Osteocyte (in vitro differentiated cells): ENCODE measurements at regions not wholly inside any gene's neighbourhood (a gene's known extent, or its start where the extent isn't known, plus 50 kb on each side); places are given as distances from the start of the nearest gene placed in this dataset.

ENCODE experiments used
- DNase-seq: peaks from one replicate; pipeline ENCODE4 v3.0.0; 2021; ENCODE audit warnings: mixed read lengths; ENCODE audit not compliant: unreplicated experiment; ENCODE audit errors: extremely low spot score
- H3K27ac Mint-ChIP-seq: one replicate; pipeline ENCODE4 v1.8.0; 2021; ENCODE audit warnings: mild to moderate bottlenecking, mixed read lengths; ENCODE audit not compliant: unreplicated experiment
- H3K27me3 Mint-ChIP-seq: one replicate; pipeline ENCODE4 v1.8.0; 2021; ENCODE audit warnings: mixed read lengths; ENCODE audit not compliant: unreplicated experiment
- H3K36me3 Mint-ChIP-seq: one replicate; pipeline ENCODE4 v1.8.0; 2021; ENCODE audit warnings: mixed read lengths; ENCODE audit not compliant: unreplicated experiment
- H3K4me1 Mint-ChIP-seq: one replicate; pipeline ENCODE4 v1.8.0; 2021; ENCODE audit warnings: mixed read lengths; ENCODE audit not compliant: unreplicated experiment
- H3K4me3 Mint-ChIP-seq: one replicate; pipeline ENCODE4 v1.8.0; 2021; ENCODE audit warnings: mild to moderate bottlenecking, moderate library complexity, mixed read lengths; ENCODE audit not compliant: unreplicated experiment
- H3K9me3 Mint-ChIP-seq: one replicate; pipeline ENCODE4 v1.8.0; 2021; ENCODE audit warnings: mixed read lengths; ENCODE audit not compliant: unreplicated experiment
- TF ChIP-seq, protein P1 (sequence below): fragments of 200-600 bp; sonication (generic); IDR thresholded peaks from 2 replicates; pipeline ENCODE4 v1.5.0; 2021; ENCODE audit warnings: antibody characterized with exemption, mild to moderate bottlenecking, moderate library complexity

DNA sequence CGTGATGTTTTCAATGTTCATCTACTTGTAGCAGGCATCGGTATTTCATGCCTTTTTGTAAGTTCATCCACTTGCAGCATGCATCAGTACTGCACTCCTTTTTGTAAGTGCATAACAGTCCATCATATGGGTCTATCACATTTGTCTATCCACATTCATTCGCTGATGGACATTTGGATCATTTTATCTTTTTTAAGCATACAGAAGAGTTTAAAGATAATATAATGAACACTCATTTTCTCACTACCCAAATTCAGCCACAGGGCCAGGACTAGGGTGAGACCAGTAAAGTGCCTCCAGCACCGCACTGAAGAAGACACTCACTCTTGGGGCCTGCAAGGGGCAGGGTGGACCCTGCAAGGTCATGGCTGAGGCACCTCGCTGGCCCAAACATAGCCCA is 309.6 kb downstream of the UACA start:
- Mint-ChIP-seq H3K27me3 (peaks cover 69% of the 10 kb centered on the region), H3K36me3 (no peaks in the 10 kb centered on the region), H3K9me3 (no peaks in the 10 kb centered on the region), H3K27ac (no peak overlapping the region), H3K4me1 (no peaks in the 10 kb centered on the region), H3K4me3 (no peak overlapping the region)
- DNase-seq = no peak
- TF ChIP-seq, protein P1, sequence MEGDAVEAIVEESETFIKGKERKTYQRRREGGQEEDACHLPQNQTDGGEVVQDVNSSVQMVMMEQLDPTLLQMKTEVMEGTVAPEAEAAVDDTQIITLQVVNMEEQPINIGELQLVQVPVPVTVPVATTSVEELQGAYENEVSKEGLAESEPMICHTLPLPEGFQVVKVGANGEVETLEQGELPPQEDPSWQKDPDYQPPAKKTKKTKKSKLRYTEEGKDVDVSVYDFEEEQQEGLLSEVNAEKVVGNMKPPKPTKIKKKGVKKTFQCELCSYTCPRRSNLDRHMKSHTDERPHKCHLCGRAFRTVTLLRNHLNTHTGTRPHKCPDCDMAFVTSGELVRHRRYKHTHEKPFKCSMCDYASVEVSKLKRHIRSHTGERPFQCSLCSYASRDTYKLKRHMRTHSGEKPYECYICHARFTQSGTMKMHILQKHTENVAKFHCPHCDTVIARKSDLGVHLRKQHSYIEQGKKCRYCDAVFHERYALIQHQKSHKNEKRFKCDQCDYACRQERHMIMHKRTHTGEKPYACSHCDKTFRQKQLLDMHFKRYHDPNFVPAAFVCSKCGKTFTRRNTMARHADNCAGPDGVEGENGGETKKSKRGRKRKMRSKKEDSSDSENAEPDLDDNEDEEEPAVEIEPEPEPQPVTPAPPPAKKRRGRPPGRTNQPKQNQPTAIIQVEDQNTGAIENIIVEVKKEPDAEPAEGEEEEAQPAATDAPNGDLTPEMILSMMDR = no peak

DNA sequence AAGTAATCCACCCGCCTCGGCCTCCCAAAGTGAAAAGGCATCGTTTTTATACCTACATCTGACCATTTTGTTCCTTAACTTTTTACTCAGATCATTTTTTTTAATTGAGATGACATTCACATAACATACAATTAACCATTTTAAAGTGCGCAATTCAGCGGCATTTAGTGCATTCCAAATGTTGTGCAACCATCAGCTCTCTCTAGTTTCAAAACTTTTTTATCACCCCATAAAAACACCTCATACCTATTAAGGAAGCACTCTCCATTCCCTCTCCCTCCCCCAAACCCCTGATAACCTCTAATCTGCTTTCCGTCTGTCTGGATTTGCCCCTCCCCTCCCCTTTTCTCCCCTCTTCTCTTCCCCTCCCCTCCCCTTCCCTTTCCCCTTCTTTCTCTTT is 310.1 kb downstream of the UACA start:
- H3K36me3 Mint-ChIP-seq = no peaks in the 10 kb centered on the region
- no peak overlapping the region for H3K27ac Mint-ChIP-seq
- TF ChIP-seq, protein P1 = no peak
- peaks cover 70% of the 10 kb centered on the region for H3K27me3 Mint-ChIP-seq
- DNase-seq = no peak
- no peaks in the 10 kb centered on the region for H3K4me1 Mint-ChIP-seq
- no peak overlapping the region for H3K4me3 Mint-ChIP-seq
- no peaks in the 10 kb centered on the region for H3K9me3 Mint-ChIP-seq

DNA sequence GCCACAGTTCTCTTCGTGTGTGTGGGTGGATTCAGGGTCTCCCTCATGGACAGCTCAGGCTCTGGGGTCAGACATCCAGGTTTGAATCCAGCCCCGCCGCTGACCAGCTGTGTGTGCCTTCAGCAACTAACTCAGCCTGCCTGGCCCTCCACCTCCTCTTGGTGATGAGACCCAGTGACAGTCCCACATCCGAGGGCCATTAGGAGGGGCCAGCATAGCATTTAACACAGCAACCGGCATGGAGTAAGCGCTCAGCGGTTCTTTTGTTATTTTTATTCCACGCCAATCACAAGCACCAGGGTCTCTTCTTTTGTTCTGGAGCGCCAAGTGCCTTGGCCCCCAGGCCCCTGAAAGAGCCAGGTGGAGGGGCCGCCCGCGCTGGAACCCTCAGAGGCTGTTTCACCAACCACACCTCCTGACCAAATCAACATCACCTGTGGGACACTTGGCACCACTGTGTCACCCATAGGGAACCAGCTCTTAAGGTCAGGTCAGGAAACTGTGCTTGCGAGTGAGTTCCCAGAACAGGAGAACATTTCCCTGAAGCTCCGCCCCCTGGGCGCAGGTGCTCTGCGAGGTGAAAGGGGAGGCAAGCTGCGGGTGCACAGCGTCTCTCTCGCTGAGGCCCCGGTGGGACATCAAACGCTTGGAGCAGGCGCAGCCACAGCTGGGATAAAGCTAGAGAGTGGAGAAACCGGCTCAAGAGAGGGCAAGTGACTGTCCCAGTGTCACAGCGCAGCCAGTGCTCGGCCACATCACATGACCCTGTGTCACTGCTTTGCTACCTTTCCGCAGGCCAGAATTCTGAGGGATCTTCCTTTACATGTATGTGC is 311.3 kb downstream of the UACA start:
- no peaks in the 10 kb centered on the region for H3K36me3 Mint-ChIP-seq
- H3K27ac Mint-ChIP-seq = no peak overlapping the region
- H3K4me3 Mint-ChIP-seq = no peak overlapping the region
- TF ChIP-seq, protein P1 = no peak
- peaks cover 72% of the 10 kb centered on the region for H3K27me3 Mint-ChIP-seq
- no peaks in the 10 kb centered on the region for H3K4me1 Mint-ChIP-seq
- no peak for DNase-seq
- no peaks in the 10 kb centered on the region for H3K9me3 Mint-ChIP-seq

DNA sequence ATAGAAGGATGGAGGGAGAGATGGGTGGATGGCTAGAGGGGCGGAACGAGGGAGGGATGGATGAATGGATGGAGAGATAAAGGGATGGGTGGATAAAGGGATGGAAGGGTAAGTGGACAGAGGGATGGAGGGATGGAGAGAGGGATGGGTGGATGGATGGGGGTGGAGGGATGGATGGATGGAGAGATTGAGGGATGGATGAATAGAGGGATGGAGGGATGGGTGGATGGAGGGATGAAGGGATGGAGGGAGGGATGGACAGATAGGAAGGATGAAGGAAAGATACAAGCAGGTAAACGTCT is 313.3 kb downstream of the UACA start:
- H3K4me1 Mint-ChIP-seq = no peaks in the 10 kb centered on the region
- H3K27ac Mint-ChIP-seq = no peak overlapping the region
- H3K4me3 Mint-ChIP-seq = no peak overlapping the region
- H3K27me3 Mint-ChIP-seq = peaks cover 71% of the 10 kb centered on the region
- DNase-seq = no peak
- no peaks in the 10 kb centered on the region for H3K36me3 Mint-ChIP-seq
- H3K9me3 Mint-ChIP-seq = no peaks in the 10 kb centered on the region
- TF ChIP-seq, protein P1 = no peak

DNA sequence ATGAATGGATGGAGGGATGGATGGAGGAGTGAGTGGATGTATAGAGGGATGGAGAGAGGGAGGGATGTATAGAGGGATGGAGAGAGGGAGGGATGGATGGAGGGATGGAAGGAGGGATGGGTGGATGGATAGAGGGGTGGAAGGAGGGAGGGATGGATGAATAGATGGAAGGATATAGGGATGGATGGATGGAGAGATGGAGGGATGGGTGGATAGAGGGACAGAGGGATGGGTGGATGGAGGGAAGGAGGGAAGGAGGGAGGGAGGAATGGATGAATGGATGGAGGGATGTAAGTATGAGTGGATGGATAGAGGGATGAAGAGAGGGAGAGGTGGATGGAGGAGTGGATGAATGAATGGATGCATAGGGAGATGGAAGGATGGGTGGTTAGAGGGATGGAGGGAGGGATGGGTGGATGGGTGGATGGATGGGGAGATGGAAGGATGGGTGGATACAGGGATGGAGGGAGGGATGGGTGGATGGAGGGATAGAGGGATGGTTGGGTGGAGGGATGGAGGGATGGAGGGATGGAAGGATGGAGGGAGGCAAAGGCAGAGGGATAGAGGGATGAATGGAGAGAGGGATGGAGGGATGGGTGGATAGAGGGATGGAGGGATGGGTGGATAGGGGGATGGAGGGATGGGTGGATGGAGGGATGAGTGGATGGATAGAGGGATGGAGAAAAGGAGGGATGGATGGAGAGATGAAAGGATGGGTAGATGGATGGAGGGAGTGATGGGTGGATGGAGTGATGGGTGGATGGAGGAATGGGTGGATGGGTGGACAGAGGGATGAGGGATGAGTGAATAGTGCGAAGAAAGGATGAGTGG is 313.8 kb downstream of the UACA start:
- H3K9me3 Mint-ChIP-seq = no peaks in the 10 kb centered on the region
- H3K27ac Mint-ChIP-seq = no peak overlapping the region
- no peaks in the 10 kb centered on the region for H3K36me3 Mint-ChIP-seq
- no peak for DNase-seq
- TF ChIP-seq, protein P1 = no peak
- H3K4me1 Mint-ChIP-seq = no peaks in the 10 kb centered on the region
- peaks cover 75% of the 10 kb centered on the region for H3K27me3 Mint-ChIP-seq
- no peak overlapping the region for H3K4me3 Mint-ChIP-seq
